H4 (cell line): ENCODE measurements at regions not wholly inside any gene's neighbourhood (a gene's known extent, or its start where the extent isn't known, plus 50 kb on each side); places are given as distances from the start of the nearest gene placed in this dataset.

Source experiments
- DNase-seq: peaks from one replicate; pipeline ENCODE4 v3.0.0-alpha.2; 2015; ENCODE audit warnings: low spot score

DNA sequence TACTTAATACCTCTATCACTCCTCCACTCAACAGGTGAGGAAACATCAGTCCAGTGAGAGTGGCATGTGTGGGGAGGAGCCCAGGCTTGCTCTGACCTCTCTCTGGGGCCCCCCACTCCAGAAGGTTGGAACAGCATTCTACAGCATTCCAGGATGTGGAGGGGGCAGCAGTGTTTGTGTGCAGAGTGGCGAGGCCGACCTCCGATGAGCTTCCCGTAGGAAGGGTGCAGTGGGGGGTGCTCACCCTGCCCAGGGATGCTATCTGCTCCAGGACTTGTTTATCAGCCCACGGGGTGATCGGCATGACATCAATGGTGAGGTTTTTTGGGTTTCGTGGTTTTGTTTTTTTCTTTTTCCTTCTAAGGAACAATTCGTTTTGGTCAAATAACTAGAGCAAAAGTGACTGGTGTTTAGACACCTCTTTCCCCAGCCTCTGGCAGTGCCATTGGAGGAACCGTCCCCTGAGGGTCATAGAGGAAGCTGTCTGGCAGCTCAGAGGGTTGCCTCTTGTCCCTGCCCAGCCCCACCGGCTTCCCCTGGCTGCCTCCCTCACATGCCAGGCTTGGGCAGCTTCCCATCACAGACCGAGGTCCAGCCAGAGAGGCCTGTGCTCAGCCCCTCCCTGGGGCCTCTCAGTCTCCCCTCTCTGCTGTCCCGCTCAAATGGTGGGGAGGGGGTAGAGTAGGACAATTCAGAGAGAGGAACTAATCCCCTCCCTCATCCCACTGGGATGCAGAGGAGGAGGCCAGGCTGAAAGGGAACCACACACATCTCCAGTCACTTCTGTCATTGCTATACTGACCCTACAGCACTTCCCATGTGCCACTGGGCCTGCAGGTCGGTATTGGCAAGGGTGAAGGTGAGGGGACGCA lies 96.5 kb downstream of the ZFP36L2 start:
- peak; percentile 25 for DNase-seq

GRCh38 chr2:43128559-43128955 lies 97.8 kb downstream of the ZFP36L2 start:
- no peak for DNase-seq

DNA sequence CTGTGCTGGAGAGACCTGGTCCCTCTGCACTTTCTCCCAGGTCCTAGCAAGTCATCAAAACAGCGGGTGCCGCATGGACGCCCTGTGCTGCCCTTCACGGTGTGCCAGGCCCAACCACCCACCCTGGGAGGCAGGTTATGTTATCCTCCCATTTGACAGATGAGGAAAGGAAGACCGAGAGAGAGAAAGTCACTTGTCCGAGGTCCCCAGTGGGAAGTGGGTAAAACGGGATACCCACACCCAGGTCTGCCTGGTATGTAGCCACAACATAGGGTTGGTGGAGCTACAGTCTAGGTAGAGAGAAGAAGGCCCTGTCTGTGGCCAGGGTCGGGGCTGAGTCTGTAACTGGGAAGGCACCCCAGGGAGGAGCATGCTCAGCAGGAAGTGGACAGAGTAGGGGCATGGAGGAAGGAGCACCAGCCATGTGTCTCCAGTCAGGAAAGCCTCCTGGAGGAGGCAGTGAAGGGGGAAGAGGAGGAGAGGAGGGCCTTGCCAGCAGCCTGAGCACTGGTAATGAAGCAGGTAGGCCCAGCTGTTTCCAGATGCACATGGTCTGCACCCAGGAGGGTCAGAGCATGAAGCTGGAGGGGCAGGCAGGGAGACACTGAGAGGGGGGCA lies 98.4 kb downstream of the ZFP36L2 start:
- no peak for DNase-seq

DNA sequence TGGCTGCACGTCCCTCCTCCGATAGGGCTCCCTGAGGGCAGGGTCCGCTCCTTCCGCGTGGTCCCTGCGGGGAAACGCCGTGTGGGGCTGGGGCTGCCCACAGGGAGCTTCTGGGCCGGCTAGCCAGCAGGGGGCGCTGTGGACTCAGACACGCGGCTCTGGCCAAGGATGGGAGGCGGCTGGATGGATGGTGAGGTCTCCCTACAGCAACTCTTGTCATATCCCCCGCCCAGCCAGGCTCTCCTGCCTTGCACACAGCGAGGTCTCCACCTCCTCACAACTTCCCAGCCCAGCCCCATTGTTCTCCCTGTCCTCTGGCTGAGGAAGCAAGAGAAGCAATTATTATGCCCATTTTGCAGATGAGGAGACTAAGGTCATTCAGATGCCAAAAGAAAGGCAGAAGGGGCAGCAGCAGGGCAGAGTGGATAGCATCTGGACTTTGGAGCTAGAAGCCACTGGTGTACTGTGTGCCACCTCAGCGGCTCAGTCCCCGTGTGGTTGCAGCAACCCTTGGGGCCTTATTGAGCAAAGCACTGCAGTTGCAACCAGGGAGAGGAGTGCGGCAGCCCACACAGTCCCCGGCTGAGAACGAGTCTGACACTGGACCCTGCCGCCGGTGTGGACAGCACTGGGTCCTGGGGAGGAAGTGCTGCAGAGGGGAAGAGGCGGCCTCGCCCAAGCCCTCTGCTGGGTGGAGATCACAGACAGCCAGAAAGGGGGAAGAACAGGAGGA lies 99.0 kb downstream of the ZFP36L2 start:
- peak; percentile 39 for DNase-seq

GRCh38 chr2:43126817-43127207 lies 99.6 kb downstream of the ZFP36L2 start:
- no peak for DNase-seq

DNA sequence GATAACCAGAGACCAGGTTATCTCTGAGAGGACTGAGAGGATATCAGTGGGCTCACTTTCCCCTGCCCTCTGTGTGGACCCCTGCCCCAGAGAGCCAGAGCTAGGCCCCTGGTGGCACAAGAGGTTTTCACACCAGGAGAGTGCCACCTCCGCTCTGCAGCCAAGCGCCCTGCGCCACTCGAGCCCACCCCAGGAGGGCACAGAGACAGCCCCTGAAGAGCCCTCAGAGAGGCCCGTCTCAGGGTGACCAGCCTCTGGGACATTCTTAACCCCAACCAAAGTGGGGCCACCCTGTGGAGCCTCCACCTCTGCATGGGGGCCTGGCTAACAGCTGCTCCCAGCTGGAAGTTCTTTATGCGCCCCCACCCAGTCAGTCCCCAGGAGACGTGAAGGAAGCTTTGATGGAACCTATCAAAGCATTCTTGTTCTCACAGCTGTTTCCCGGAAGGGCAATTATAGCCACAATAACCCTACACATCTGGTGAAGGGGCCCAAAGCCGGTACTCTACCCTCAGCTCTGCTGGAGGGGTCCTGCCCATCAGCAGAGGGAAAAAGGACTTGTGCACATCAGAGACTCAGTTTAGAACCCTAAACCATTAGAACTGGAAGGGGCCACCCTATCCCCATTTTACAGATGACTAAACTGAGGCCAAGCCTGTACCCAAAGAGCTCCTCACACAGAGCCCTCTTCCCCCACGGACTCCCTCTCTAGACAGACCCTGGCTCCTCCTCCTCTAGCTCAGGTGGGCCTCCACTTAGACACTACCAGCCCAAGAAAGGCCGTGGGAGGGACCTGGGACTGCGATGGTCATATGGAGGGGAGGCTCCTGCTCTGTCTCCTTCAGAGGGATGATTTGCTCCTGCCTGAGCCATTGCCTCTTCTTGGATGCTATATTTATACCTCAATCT lies 101.1 kb downstream of the ZFP36L2 start:
- no peak for DNase-seq

- no peak for DNase-seq
Measured at GRCh38 chr2:43124687-43125057, 101.7 kb downstream of the ZFP36L2 start.

GRCh38 chr2:43123981-43124686 lies 102.3 kb downstream of the ZFP36L2 start:
- DNase-seq, result no peak

- DNase-seq, result no peak
Measured at GRCh38 chr2:43123486-43123885, 102.9 kb downstream of the ZFP36L2 start.

- DNase-seq, result no peak
Measured at GRCh38 chr2:43123028-43123427, 103.4 kb downstream of the ZFP36L2 start.

- no peak for DNase-seq
Measured at GRCh38 chr2:43121580-43122314, 104.7 kb downstream of the ZFP36L2 start.

DNA sequence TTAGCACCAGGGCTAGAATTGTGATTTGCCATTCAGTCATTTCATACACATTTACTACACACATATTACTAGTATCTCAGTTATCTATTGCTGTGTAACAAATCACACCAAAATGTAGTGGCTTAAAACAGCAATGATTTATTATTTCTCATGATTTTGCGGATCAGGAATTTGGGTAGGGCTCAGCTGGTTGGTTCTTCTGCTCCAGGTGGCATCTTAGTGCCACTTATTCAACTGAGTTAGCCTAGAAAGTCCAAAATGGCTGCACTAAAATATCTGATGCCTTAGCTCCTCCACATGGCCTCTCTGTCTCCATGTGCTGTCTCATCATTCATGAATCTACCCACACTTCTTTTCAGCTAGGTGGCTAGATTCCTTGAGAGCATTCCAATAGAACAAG lies 107.1 kb downstream of the ZFP36L2 start:
- no peak for DNase-seq

DNA sequence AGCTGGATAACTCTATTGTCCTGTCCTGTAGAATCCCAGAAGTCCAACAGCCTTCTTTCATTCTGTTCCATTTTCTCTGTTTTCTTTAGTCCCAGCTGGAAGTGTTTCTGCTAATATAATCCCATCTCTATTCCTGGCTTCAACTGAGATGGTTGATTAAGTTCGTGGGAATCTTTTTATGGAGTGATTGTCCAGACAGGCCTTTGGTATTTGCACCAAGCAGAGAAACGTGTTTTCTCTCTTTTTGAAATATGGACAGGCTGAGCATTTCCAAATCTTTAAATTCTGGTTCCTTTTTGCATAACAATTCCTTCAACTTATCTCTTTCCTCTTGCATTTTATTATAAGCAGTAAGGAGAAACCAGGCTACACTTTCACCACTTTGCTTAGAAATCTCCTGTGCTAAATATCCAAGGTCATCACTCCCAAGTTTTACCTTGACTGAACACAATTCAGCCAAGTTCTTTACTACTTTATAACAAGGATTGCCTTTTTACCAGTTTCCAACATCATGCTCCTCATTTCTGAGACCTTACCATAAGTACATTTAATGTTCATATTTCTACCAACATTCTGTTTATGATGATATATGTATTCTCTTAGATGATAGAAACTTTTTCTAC lies 108.8 kb downstream of the ZFP36L2 start:
- DNase-seq, result no peak

GRCh38 chr2:43116988-43117387 lies 109.4 kb downstream of the ZFP36L2 start:
- no peak for DNase-seq

GRCh38 chr2:43115881-43116280 lies 110.5 kb downstream of the ZFP36L2 start:
- no peak for DNase-seq

- DNase-seq, result no peak
Measured at GRCh38 chr2:43114210-43114609, 112.2 kb downstream of the ZFP36L2 start.

GRCh38 chr2:43111788-43112554 lies 114.4 kb downstream of the ZFP36L2 start:
- no peak for DNase-seq

DNA sequence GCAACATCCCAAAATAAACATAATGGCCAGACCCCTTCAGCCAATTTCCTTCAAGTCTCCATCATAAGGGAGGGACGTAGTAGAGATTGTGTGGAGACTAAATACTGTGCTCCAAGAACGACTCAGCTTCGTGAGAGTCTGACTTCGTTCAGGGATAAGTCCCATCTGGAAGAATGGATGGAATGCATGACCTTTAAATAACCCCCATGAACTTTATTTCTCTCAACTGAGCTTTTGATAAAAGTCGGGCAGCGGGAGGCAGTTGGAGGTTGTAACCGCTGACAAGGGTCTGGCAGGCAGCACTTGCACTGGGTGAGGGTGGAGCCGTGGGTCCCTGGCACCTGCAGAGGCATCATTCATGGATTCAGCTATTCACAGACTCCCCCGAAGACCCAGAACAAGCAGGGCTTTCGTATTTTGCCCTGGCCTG lies 115.9 kb downstream of the ZFP36L2 start:
- DNase-seq, result peak; percentile 40

- no peak for DNase-seq
Measured at GRCh38 chr2:43109261-43109743, 117.1 kb downstream of the ZFP36L2 start.
